Eye (tissue), 1 donor: ENCODE measurements at regions not wholly inside any gene's neighbourhood (a gene's known extent, or its start where the extent isn't known, plus 50 kb on each side); places are given as distances from the start of the nearest gene placed in this dataset.
"Not testable (repeated sequence)": the region's sequence is repeated elsewhere in the genome, so short reads cannot be mapped to it uniquely, and the experiment has no call there.

Experiments
- DNase-seq: peaks from one replicate; pipeline ENCODE4 v3.0.0-alpha.2; 2015

- no peak for DNase-seq
These were observed 1706.7 kb downstream of the SUCLG1 start for GRCh38 chr2:82752396-82752795.

DNA sequence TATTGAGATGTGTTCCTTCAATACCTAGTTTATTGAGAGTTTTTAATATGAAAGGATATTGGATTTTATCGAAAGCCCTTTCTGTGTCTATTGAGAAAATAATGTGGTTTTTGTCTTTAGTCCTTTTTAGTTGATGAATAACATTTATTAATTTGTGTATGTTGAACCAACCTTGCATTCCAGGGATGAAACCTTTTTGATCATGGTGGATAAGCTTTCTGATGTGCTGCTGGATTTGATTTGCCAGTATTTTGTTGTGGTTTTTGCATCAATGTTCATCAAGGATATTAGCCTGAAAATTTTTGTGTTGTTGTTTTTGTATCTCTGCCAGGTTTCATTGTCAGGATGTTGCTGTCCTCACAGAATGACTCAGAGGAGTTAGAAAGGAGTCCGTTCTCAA is 1710.4 kb downstream of the SUCLG1 start:
- DNase-seq, result no peak

GRCh38 chr2:82740527-82740926 is 1718.6 kb downstream of the SUCLG1 start:
- no peak for DNase-seq

DNA sequence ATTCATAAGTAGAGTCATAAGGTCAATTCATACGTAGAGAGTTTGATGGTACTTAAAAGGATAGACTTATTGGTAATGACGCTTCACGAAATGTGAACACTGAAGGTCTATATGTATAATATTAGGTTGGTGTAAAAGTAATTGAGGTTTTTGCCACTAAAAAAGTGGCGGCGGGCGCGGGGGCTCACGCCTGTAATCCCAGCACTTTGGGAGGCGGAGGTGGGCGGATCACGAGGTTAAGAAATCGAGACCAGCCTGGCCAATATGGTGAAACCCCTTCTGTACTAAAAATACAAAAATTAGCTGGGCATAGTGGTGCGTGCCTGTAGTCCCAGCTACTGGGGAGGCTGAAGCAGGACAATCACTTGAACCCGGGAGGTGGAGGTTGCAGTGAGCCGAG is 1721.1 kb downstream of the SUCLG1 start:
- DNase-seq, result not testable (repeated sequence)

GRCh38 chr2:82735336-82735735 is 1723.7 kb downstream of the SUCLG1 start:
- DNase-seq, result no peak

DNA sequence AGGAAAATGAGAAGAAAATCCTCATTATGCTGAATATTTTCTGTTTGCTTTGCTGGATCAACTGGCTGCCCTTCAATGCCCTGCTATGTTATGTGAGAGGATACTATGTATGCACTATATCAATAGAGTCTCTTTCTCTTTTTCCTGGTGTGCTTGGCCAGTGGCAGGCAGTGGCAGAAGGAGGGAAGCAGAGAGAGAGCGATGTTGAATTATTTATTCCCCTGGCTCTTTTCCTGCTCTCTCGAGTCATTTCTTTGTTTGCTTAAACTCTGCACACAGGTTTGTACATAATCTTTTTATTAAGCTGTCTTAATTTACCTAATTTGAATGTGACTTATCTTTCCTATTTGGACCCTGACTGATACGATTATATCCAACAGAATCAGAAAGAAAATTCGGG is 1727.3 kb downstream of the SUCLG1 start:
- DNase-seq, result no peak

GRCh38 chr2:82730811-82731210 is 1728.3 kb downstream of the SUCLG1 start:
- DNase-seq, result no peak

GRCh38 chr2:82728090-82728489 is 1731.0 kb downstream of the SUCLG1 start:
- no peak for DNase-seq

GRCh38 chr2:82708681-82709080 is 1750.4 kb downstream of the SUCLG1 start:
- DNase-seq, result no peak

DNA sequence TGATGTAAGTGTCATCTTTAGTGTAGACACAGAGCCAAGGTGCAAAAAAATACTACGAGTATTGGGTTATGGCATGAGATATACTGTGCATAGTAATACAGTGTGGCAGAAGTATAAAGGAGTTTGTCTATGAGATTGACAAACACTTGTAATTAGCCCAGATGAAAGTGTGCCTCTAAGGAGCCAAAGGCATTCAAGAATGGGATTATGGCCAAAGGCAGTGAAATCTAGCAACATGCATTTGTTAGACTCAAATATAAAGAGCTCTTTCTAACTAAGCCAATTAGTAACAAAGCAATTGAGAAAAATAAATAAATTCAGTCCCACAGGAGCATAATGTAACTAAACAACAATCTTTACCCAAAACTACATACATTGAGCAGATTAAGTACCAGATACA is 1761.8 kb downstream of the SUCLG1 start:
- no peak for DNase-seq

GRCh38 chr2:82694431-82694830 is 1764.6 kb downstream of the SUCLG1 start:
- no peak for DNase-seq

- DNase-seq, result no peak
These were observed 1768.2 kb downstream of the SUCLG1 start for GRCh38 chr2:82690757-82691411.

GRCh38 chr2:82675186-82675585 is 1783.9 kb downstream of the SUCLG1 start:
- no peak for DNase-seq

DNA sequence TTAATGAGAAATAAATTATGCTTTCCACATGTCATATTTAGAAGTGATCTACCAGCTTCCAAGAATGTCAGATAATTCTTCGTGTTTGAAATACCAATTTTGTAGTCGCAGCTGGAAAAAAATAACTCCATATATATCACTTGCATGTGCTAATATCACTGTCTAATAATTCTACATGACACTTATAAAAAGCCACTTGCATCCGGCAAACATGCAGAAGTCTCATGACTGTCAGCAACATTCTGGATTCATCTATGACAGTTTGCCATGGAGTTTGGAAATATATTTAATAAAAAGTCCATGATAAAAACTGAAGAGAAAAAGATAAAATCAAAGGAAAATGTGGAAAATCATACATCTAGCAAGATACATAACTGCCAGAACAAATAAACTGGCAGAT is 1784.4 kb downstream of the SUCLG1 start:
- no peak for DNase-seq

DNA sequence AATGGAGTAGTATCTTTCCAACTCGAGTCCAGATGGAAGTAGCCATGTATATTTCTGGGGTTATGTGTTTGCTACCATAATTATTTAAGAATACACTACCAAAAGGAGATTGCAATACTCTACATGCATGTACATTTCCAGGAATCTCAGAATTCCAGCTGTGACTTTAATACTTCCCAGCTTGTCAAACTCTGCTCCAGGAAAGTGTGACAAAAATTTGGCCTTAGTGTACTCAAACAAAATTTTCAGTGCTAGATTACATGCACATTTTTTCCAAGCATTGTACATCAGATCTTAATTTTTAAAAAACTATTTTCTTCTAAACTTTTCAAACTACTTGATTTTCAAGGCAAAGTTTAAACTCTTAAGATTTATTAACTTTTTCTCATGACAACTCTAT is 1791.6 kb downstream of the SUCLG1 start:
- no peak for DNase-seq

DNA sequence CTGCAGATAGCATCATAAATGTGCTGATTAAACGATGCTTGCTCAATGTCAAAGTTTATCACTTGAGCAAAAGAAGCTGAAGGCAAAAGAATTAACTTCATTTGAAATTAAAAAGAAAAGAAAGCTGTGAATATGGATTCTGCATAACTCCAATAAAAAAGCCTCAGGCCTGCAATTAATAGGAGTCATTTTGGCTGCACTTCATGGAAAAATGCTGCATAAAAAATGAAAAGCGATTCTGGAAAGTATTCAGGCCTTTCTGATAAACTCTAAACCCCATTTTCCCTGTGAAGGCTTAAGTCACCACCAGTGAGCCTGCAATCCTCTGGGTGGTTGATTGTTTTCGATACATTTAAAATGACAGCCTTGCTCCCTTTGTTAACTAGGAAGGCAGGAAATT is 1793.4 kb downstream of the SUCLG1 start:
- peak; percentile 12 for DNase-seq

- no peak for DNase-seq
These were observed 1802.0 kb downstream of the SUCLG1 start for GRCh38 chr2:82657106-82657505.

DNA sequence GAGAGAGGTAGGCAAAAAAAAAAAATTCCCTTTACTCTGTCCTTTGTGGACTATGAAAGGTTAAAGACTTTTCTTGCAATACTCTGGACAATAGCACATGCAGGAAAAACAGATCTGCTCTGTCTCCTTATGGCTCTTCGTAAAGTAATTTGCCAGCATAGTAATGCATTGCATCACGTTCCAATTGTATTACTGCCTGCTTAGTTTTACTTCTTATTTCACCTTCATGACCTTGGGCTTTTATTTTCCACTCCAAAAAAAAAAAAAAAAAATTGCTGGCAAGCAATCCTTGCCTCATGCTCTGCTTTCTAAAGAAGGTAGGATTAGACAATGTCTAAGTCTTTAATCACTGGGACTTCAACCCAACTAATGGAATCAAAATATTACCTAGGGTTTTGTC is 1802.7 kb downstream of the SUCLG1 start:
- no peak for DNase-seq

- DNase-seq, result no peak
These were observed 1807.0 kb downstream of the SUCLG1 start for GRCh38 chr2:82652117-82652516.

GRCh38 chr2:82650038-82650437 is 1809.0 kb downstream of the SUCLG1 start:
- no peak for DNase-seq

GRCh38 chr2:82641598-82642180 is 1817.4 kb downstream of the SUCLG1 start:
- no peak for DNase-seq

DNA sequence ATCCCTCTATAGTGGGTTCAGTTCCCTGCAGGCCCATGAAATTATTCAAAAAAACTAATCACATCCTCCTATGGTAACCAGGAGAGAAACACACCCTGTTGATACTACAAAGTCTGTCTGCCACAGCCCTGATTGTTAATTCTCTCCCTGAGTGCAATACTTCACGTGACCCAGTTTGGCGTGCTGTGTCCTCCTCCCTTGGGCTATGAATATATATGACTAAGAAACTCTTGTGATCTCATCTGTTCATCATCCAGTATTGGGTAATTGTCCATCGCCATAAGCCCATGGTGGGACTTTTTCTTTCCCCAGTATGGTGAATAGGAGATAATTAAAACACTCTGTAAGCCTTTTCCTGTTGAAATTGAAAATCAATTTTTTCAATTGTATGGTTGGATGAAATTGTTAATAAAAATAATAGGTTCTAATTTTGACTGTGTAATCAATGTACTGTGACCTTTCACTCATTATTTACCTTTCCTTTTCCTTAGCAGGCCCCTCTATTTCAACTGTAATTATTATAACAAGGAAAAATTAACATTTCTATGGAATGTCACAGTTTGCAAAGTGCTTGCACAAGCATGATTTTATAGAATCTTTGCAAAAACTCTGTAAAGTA is 1822.6 kb downstream of the SUCLG1 start:
- no peak for DNase-seq

DNA sequence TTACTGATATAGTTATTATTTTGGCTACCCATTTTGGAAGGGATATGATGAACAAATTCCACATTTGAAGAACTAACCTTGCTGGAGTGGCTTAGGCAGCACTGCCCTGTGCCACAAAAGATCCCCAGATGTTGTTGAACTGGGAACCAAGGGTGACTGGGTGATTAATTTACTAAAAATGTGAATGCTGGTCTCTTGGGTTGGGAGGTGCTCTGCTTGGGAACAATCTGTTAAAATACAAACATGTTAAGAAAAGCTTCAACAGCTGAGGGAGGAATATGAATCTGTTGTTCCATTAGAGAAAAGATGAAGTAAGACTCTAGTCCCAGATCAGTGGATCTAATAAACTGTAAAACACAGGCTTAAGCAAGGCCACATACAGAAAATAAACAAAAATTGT is 1860.1 kb downstream of the SUCLG1 start:
- no peak for DNase-seq

DNA sequence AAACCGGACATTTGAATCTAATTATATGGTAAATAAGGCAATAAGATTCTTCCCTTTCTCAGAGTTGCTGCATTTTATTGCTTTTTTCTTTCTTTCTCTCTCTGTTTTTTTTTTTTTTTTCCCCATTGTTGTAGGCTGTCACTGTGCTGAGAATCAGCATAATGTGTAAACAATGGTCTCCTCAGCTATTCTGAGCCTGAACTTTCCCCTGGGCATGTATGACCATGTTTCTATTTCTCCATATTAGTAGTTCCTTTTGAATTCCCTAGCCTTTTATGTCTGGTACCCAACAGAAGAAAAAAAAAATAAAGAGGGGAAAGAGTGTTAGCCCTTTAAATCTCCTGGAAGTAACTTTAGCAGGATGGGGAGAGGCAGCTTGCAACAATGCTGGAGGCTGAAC is 1862.5 kb downstream of the SUCLG1 start:
- DNase-seq, result no peak

GRCh38 chr2:82591718-82592117 is 1867.4 kb downstream of the SUCLG1 start:
- DNase-seq, result no peak
